ENCODE measurements at regions not wholly inside any gene's neighbourhood (a gene's known extent, or its start where the extent isn't known, plus 50 kb on each side); places are given as distances from the start of the nearest gene placed in this dataset.

DNA sequence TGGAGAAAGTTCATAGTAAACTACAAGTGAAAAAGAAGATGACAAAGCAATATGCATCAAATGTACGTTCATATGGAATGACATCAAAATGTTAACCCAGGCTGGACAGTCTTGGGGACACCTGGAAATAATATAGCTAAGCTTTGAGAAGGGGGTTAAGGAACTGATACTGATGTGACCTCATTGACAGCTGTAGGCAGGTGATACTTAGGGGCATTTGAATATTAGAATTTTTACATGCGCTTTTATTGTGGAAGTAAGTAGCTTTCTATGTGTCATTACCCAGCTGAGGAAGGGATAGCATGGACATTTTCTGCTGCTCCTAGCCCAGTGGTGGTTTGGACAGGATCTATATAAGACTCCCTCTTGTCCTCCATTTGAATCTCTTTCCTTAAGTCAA lies 299.7 kb downstream of the CWC27 start:
- DNase-seq (no peak), ATAC-seq (no peak)
- Histone ChIP-seq H3K36me3 (ENCODE audit: low read depth) (no peaks in the 10 kb centered on the region), H3K4me3 (no peak overlapping the region), H3K4me1 (ENCODE audit: low read depth) (no peaks in the 10 kb centered on the region), H3K9me3 (no peaks in the 10 kb centered on the region)
- TF ChIP-seq, protein P1, sequence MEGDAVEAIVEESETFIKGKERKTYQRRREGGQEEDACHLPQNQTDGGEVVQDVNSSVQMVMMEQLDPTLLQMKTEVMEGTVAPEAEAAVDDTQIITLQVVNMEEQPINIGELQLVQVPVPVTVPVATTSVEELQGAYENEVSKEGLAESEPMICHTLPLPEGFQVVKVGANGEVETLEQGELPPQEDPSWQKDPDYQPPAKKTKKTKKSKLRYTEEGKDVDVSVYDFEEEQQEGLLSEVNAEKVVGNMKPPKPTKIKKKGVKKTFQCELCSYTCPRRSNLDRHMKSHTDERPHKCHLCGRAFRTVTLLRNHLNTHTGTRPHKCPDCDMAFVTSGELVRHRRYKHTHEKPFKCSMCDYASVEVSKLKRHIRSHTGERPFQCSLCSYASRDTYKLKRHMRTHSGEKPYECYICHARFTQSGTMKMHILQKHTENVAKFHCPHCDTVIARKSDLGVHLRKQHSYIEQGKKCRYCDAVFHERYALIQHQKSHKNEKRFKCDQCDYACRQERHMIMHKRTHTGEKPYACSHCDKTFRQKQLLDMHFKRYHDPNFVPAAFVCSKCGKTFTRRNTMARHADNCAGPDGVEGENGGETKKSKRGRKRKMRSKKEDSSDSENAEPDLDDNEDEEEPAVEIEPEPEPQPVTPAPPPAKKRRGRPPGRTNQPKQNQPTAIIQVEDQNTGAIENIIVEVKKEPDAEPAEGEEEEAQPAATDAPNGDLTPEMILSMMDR (IDR thresholded peaks at IDR 0.05), result no peak
- intact Hi-C loops (cut with DNase I, micrococcal nuclease), result no loop called here

- TF ChIP-seq, protein P1 (IDR thresholded peaks at IDR 0.05), result no peak
- ATAC-seq (no peak), DNase-seq (no peak)
- Histone ChIP-seq H3K4me3 (no peak overlapping the region), H3K4me1 (ENCODE audit: low read depth) (no peaks in the 10 kb centered on the region), H3K36me3 (ENCODE audit: low read depth) (no peaks in the 10 kb centered on the region), H3K9me3 (no peaks in the 10 kb centered on the region)
- intact Hi-C loops (cut with DNase I, micrococcal nuclease), result no loop called here
Observed at GRCh38 chr5:65070026-65070425, 301.3 kb downstream of the CWC27 start.

- DNase-seq, result no peak
- Histone ChIP-seq H3K4me1 (ENCODE audit: low read depth) (no peaks in the 10 kb centered on the region), H3K9me3 (no peaks in the 10 kb centered on the region), H3K36me3 (ENCODE audit: low read depth) (no peaks in the 10 kb centered on the region), H3K4me3 (no peak overlapping the region)
- ATAC-seq, result no peak
- intact Hi-C loops (cut with DNase I, micrococcal nuclease), result no loop called here
- TF ChIP-seq, protein P1 (IDR thresholded peaks at IDR 0.05), result no peak
Observed at GRCh38 chr5:65072850-65073249, 304.1 kb downstream of the CWC27 start.

- DNase-seq, result no peak
- Histone ChIP-seq H3K9me3 (no peaks in the 10 kb centered on the region), H3K4me1 (ENCODE audit: low read depth) (no peaks in the 10 kb centered on the region), H3K36me3 (ENCODE audit: low read depth) (no peaks in the 10 kb centered on the region), H3K4me3 (no peak overlapping the region)
- no peak for ATAC-seq
- intact Hi-C loops (cut with DNase I, micrococcal nuclease), result no loop called here
- TF ChIP-seq, protein P1 (IDR thresholded peaks at IDR 0.05), result no peak
Observed at GRCh38 chr5:65073250-65073661, 304.5 kb downstream of the CWC27 start.

GRCh38 chr5:65075623-65076250 lies 307.0 kb downstream of the CWC27 start:
- H3K9me3 ChIP-seq, result no peaks in the 10 kb centered on the region
- DNase-seq (no peak), ATAC-seq (no peak)
- TF ChIP-seq, protein P1 (IDR thresholded peaks at IDR 0.05), result no peak
- intact Hi-C loops (cut with DNase I, micrococcal nuclease), result no loop called here
- H3K4me1 ChIP-seq (ENCODE audit: low read depth), result no peaks in the 10 kb centered on the region
- no peak overlapping the region for H3K4me3 ChIP-seq
- H3K36me3 ChIP-seq (ENCODE audit: low read depth), result no peaks in the 10 kb centered on the region
